AML-193 (cell line): ENCODE measurements at regions not wholly inside any gene's neighbourhood (a gene's known extent, or its start where the extent isn't known, plus 50 kb on each side); places are given as distances from the start of the nearest gene placed in this dataset.
"Not testable (repeated sequence)": the region's sequence is repeated elsewhere in the genome, so short reads cannot be mapped to it uniquely, and the experiment has no call there.

Experiments
- DNase-seq, 2 experiments: peaks; one replicate each; lab custom pipeline; 2025; lab: John Stamatoyannopoulos, UW

- no peak for DNase-seq
Observed at GRCh38 chr1:177413982-177414596, 243.3 kb downstream of the BRINP2 start.

DNA sequence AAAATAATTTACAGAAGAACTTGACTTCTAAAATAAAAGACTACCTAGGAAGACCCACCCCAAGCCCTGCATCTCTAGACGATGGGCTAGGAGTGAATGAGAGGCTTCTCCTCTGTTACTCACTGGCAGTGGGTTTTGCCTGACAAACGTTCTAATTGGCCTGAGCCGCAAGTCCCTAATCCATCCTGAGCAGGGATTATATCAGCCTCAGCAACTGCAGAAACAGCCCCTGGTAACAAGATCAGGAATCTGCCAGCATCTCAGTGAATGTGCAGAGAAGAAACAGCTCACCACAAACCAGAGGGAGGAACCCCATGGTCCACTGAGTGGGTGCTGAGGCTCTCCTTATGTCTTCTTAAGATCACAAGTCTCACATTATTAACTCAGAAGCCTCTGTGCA lies 240.6 kb downstream of the BRINP2 start:
- no peak for DNase-seq

DNA sequence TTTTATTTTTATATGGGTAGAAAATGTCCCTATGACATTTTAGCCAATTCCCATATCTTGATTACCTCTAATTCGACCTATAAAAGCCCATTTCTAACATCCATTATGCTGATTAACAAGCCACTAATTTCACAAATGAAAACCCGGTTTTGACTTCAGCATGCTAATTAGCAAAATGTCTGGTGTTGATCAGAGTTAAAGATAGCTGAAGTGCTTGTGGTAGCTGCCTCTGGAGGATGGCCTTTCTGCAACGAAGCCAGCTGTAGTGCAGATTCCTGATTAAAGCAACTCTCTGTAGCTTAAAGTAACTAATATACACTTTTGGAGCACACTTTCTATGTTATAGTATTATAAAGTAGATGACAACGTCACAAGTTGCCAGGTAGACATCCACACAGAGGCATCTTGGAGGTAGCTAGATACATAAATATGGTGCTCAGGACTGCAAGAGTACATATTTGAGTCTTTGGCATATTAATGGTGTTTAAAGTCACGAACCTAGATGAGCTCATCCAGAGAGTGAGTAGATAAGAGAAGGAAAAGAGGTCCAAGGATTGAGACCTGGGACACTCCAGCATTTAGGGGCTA lies 239.5 kb downstream of the BRINP2 start:
- no peak for DNase-seq

GRCh38 chr1:177406323-177406722 lies 235.6 kb downstream of the BRINP2 start:
- DNase-seq = not testable (repeated sequence)

- DNase-seq = no peak
Observed at GRCh38 chr1:177392336-177392735, 221.6 kb downstream of the BRINP2 start.

GRCh38 chr1:177385760-177386698 lies 215.3 kb downstream of the BRINP2 start:
- no peak for DNase-seq

- no peak for DNase-seq
Observed at GRCh38 chr1:177384461-177384860, 213.7 kb downstream of the BRINP2 start.

- no peak for DNase-seq
Observed at GRCh38 chr1:177383715-177384114, 213.0 kb downstream of the BRINP2 start.

DNA sequence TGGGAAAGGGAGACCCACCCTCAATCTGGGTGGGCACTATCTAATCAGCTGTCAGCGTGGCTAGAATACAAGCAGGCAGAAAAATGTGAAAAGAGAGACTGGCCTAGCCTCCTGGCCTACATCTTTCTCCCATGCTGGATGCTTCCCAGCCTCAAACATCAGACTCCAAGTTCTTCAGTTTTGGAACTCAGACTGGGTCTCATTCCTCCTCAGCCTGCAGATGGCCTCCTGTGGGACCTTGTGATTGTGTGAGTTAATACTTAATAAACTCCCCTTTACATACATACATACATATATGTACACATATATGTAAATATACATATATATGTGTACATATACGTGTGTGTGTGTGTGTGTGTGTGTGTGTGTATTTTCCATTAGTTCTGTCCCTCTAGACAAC lies 207.1 kb downstream of the BRINP2 start:
- no peak for DNase-seq

DNA sequence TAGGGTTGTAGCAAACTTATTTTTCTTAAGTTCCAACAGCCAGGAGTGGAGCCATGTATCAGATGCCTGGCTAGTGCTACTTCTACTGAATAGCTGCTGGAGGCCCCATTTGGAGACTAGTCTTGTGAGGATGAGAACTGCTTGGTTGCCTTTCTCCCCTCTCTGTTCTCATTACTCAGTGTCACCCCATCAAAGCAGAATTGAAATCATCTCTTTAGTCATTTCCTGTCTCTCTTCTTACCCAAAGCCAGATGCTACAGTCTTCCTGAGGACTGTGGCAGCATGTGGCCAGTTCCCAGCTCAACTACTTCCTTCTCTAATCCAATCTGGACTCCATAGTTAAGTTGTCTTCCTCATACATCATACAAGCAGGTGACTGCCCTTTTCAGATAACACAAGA lies 197.5 kb downstream of the BRINP2 start:
- no peak for DNase-seq

DNA sequence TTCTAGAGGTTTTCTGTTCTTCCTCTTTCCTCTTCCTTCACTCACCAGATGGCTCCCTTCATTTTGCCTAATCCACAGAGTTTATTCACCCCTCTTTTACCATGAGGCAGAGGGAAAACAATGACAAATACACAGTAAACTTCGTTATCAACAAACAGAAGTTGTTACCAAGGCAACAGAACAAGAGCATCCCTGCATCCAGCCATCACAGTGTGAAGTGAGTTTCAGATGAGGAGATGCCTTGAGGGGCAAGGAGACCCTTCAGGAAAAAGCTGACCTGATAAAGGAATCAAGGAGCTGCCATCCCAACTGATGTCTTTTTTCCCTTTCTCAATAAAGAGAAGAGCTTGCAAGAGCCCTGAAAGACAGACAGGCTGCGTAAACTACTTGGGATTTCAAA lies 195.3 kb downstream of the BRINP2 start:
- DNase-seq = no peak

- no peak for DNase-seq
Observed at GRCh38 chr1:177360791-177361190, 190.0 kb downstream of the BRINP2 start.

DNA sequence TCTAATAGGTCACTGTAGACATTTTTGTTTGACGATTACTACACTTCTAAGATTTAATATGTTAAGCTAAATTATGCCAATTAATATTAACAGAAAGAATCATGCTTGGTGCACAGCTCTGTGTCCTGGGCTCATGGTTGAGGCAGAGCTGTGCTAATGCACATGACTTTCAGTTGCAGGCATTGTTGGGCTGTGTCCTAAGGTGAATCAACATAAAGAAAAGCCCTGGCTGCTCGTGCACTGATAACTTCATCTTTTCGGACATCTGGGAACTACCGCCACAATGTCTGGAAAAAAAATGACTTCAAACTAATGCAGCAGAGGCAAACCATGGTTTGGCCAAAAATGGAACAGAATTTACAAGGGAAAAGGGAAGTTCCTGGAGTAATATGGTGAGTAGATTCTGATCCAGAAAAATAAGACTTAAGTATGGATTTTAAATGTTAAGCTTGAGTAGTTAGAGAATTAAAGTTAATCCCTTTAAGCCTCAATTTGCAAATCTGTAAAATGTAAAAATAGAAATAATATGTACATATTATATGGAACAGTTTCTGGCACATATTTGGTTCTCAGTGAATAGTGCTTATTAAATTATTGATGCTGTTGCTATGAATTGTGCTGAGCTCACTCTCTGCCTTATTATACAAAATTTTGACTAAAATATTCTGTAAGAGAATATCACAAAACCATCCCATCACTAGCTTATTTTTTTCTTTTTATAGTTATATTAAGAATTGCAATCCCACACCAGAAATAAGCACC lies 186.1 kb downstream of the BRINP2 start:
- DNase-seq = no peak

DNA sequence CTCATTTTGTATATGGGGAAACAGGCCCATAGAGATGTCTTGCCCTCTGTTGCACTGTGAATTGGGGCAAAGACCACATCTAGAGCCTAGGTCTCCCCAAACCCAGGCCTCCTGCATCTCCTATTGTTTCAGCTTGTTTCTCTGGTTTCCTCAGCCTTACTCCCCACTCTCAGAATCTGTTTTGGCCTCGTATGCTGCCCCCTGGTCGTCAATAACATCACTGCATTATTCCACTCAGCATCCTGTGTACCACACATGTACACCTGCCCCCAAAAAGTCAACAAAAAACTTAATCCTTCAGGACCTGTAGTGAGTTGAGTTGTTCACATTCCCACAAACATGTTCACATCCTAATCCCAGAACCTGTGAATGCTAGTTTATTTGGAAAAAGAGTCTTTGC lies 184.8 kb downstream of the BRINP2 start:
- DNase-seq = no peak

DNA sequence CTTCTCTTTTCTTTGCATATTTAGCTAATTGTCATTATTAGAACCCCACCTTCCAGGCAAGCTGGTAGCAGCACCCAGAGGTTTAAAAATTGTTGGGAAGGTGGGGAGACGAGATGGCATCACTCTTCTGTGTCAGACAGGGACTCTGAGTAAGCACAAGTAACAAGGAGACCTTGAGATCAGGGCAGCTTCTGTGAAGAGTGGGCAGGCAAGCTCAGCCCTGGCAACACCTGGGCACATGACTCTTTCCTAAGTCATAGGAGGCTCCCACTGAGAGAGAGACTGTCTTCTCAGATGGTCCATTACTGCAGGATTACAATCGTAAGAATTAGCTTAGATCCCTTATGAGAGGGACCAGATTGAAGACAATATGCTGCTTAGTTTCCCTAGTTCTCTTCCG lies 183.5 kb downstream of the BRINP2 start:
- DNase-seq = no peak

DNA sequence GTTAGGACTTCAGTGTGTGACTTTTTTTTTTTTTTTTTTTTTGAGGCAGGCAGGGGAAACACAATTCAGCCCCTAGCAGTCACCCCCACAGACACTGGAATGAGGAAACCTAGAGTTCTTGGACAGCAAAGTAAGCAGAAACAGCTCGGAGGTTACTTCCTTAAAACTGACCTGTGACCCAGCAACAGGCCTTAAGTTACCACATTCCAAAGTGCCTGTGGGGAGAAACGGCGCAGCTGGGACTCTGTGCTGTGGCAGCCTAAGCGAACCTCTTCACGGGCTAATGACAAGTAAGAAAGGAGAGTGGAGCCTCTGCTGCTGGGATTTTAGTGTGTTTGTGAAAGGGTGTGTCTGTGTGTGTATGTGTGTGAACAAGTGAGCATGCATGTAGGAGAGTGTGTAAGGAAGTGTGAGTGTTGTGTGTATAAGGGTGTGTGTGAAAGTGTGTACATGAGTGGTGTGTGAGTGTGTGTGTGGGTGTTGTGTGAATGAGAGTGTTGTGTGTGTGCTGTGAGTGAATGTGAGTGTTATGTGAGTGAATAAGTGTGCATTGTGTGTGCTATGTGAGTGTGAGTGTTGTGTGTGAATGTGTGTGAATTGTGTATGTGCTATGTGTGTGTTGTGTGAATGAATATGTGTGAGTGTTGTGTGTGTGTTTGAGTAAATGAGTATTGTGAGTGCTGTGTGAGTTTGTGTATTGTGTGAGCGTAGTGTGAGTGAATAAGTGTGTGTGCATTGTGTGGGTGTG lies 180.8 kb downstream of the BRINP2 start:
- no peak for DNase-seq

GRCh38 chr1:177346790-177347359 lies 176.1 kb downstream of the BRINP2 start:
- no peak for DNase-seq

- no peak for DNase-seq
Observed at GRCh38 chr1:177343445-177343844, 172.7 kb downstream of the BRINP2 start.

- DNase-seq = no peak
Observed at GRCh38 chr1:177341773-177342172, 171.0 kb downstream of the BRINP2 start.

DNA sequence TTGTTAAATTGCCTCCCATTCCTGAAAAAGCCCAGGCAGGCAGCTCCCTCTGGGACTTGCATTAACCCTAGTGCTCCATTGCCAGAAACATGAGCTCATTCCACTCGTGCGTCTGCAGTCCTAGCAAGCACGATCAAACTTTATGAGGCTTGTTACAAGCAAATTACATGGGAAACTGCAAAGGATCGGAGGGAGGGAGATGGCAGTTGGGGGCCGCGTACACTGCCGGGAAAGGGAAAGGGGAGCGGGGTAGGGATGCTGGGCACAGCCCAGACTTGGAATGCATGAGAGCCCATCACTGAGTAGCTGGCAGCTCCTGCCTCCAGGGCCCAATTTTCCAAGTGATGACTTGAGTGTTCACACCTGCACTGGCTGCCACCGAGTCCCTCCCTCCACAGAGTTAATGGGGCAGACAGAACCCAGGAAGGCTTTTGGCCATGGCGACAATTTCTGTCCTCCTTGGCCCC lies 169.9 kb downstream of the BRINP2 start:
- DNase-seq = no peak

GRCh38 chr1:177338376-177338775 lies 167.6 kb downstream of the BRINP2 start:
- DNase-seq = no peak
